GM12878 (cell line): ENCODE measurements at regions not wholly inside any gene's neighbourhood (a gene's known extent, or its start where the extent isn't known, plus 50 kb on each side); places are given as distances from the start of the nearest gene placed in this dataset.

Experiments
- ATAC-seq: fragments of 200-7000 bp; cut with Tn5 transposase; 3 replicates; pipeline ENCODE4 v1.9.1; 2020; ENCODE audit warnings: mild to moderate bottlenecking, moderate library complexity
- BruUV-seq: library from RNA; stranded (reverse); fragments of 400-500 nt; replicated peaks from 2 replicates; lab custom pipeline; 2021; lab: Mats Ljungman, UMichigan
- CTCF ChIA-PET: fragments of 300-600 bp; sonication (Branson Sonifier 250); formaldehyde crosslinking; extraction: SDS; loops from one replicate; lab custom pipeline; 2021; ENCODE audit warnings: inconsistent platforms; lab: Yijun Ruan, JAX
- POLR2A ChIA-PET: fragments of 350-600 bp; formaldehyde crosslinking; extraction: SDS; loops from one replicate; lab custom pipeline; 2021; ENCODE audit warnings: inconsistent platforms; lab: Charles Lee
- RAD21 ChIA-PET: fragments of 300-600 bp; sonication (Branson Sonifier 250); formaldehyde crosslinking; loops from one replicate; lab custom pipeline; 2023; ENCODE audit warnings: antibody characterized with exemption; ENCODE audit not compliant: unreplicated experiment; lab: Charles Lee
- SMC1A ChIA-PET: fragments of 300-600 bp; sonication (Branson Sonifier 250); formaldehyde crosslinking; loops from one replicate; lab custom pipeline; 2023; ENCODE audit not compliant: unreplicated experiment, uncharacterized antibody; lab: Charles Lee
- DNase-seq: peaks from one replicate; pipeline ENCODE4 v3.0.0-alpha.2; 2011; ENCODE audit warnings: low read depth, low spot score
- FAIRE-seq: peaks from 3 replicates; lab custom pipeline; 2011; peaks lifted over from hg19 to GRCh38; lab: Jason Lieb, UNC
- H2AFZ ChIP-seq: 2 replicates; pipeline ENCODE4 v1.6.0; 2011; ENCODE audit warnings: low read depth, low read length, control low read depth; ENCODE audit not compliant: control insufficient read depth
- H3K27ac ChIP-seq: 2 replicates; pipeline ENCODE4 v1.5.1; 2011; ENCODE audit warnings: control low read depth; ENCODE audit not compliant: control insufficient read depth, insufficient read depth
- H3K27me3 ChIP-seq, 2 experiments: replicated peaks in 1 of 2; 2 replicates each; pipeline versions ENCODE4 v1.6.0 to v1.6.1; 2011; ENCODE audit warnings: low read length in 1 of 2; ENCODE audit not compliant: control insufficient read depth in 2 of 2, insufficient read depth in 2 of 2
- H3K36me3 ChIP-seq, 2 experiments: 2 replicates each; pipeline ENCODE4 v1.5.1; 2011; ENCODE audit warnings: low read length in 1 of 2; ENCODE audit not compliant: control insufficient read depth in 2 of 2, insufficient read depth in 2 of 2
- H3K4me1 ChIP-seq: 2 replicates; pipeline ENCODE4 v1.6.1; 2011; ENCODE audit warnings: mild to moderate bottlenecking, low read length, moderate library complexity, mixed read lengths; ENCODE audit not compliant: control insufficient read depth, insufficient read depth
- H3K4me2 ChIP-seq: 2 replicates; pipeline ENCODE4 v1.6.0; 2011; ENCODE audit warnings: control low read depth; ENCODE audit not compliant: control insufficient read depth, insufficient read depth
- H3K4me3 ChIP-seq: fragments of 200-600 bp; sonication (generic); 2 replicates; pipeline ENCODE4 v1.5.1; 2016
- H3K79me2 ChIP-seq: 2 replicates; pipeline ENCODE4 v1.6.0; 2011; ENCODE audit warnings: low read length; ENCODE audit not compliant: control insufficient read depth, insufficient read depth
- H3K9ac ChIP-seq: 2 replicates; pipeline ENCODE4 v1.8.0; 2011; ENCODE audit warnings: low read length, control low read depth, mixed read lengths; ENCODE audit not compliant: control insufficient read depth, insufficient read depth
- H3K9me3 ChIP-seq: replicated peaks from 3 replicates; pipeline ENCODE4 v1.5.1; 2011; ENCODE audit warnings: mild to moderate bottlenecking, low read length; ENCODE audit not compliant: control insufficient read depth, insufficient read depth
- H4K20me1 ChIP-seq: 2 replicates; pipeline ENCODE4 v1.6.0; 2011; ENCODE audit not compliant: control insufficient read depth, insufficient read depth
- BCL11A ChIP-seq: IDR thresholded peaks from 2 replicates; pipeline ENCODE4 v1.6.1; 2011; ENCODE audit warnings: low read depth, low read length
- GATAD2B ChIP-seq: fragments of 450-650 bp; conservative IDR thresholded peaks from 2 replicates; pipeline ENCODE4 v1.6.1; 2017; ENCODE audit warnings: low read depth, mild to moderate bottlenecking, moderate library complexity
- KAT2A ChIP-seq: conservative IDR thresholded peaks from 2 replicates; pipeline ENCODE4 v1.6.1; 2011; ENCODE audit warnings: low read depth, low read length; ENCODE audit not compliant: control insufficient read depth
- MTA3 ChIP-seq: IDR thresholded peaks from 2 replicates; pipeline ENCODE4 v1.6.1; 2012; ENCODE audit warnings: low read length, inconsistent platforms, borderline replicate concordance
- RFX5 ChIP-seq: IDR thresholded peaks from 2 replicates; pipeline ENCODE4 v1.6.1; 2011; ENCODE audit warnings: low read depth, low read length, improper control_type of control experiment
- SMAD5 ChIP-seq: IDR thresholded peaks from 2 replicates; pipeline ENCODE4 v1.6.1; 2016; ENCODE audit warnings: antibody characterized with exemption, low read depth
- SMARCA5 ChIP-seq: fragments of 450-650 bp; IDR thresholded peaks from 2 replicates; pipeline ENCODE4 v1.6.1; 2017; ENCODE audit warnings: mild to moderate bottlenecking
- SPI1 ChIP-seq: IDR thresholded peaks from 2 replicates; pipeline ENCODE4 v1.6.1; 2011; ENCODE audit warnings: low read depth, mild to moderate bottlenecking, low read length, moderate library complexity, borderline replicate concordance; ENCODE audit not compliant: insufficient read depth
- SREBF1 ChIP-seq: IDR thresholded peaks from 2 replicates; pipeline ENCODE4 v1.6.1; 2012; ENCODE audit warnings: mild to moderate bottlenecking, low read length
- ZNF207 ChIP-seq: fragments of 450-650 bp; IDR thresholded peaks from 2 replicates; pipeline ENCODE4 v1.6.1; 2014; ENCODE audit warnings: antibody characterized with exemption, mild to moderate bottlenecking, borderline replicate concordance
- ZNF622 ChIP-seq: fragments of 450-650 bp; IDR thresholded peaks from 2 replicates; pipeline ENCODE4 v1.6.1; 2017; ENCODE audit warnings: mild to moderate bottlenecking, inconsistent platforms
- ZZZ3 ChIP-seq: IDR thresholded peaks from 2 replicates; pipeline ENCODE4 v1.6.1; 2011; ENCODE audit warnings: low read depth; ENCODE audit not compliant: control insufficient read depth, insufficient read length
- WGBS: methylation state at CpG from one replicate; pipeline ENCODE4 v1.1.6; 2016; ENCODE audit warnings: low lambda C conversion rate; ENCODE audit not compliant: insufficient replicate concordance, insufficient coverage; ENCODE audit errors: missing lambda C conversion rate; 5-methylcytosine and 5-hydroxymethylcytosine counted together
- in situ Hi-C: fragments of 300-500 bp; cut with MboI; formaldehyde crosslinking; loops from 9 replicates; pipeline ENCODE4 v1.14.3; 2018; ENCODE audit warnings: mixed read lengths
- intact Hi-C: fragments of 100-400 bp; cut with micrococcal nuclease; formaldehyde crosslinking; loops from one replicate; pipeline ENCODE4 v1.14.2; 2022; ENCODE audit not compliant: unreplicated experiment
- TF ChIP-seq, protein P1 (sequence below): fragments of 450-650 bp; IDR thresholded peaks from 2 replicates; pipeline ENCODE4 v1.6.1; 2016; ENCODE audit warnings: mild to moderate bottlenecking
- TF ChIP-seq, protein P2 (sequence below): IDR thresholded peaks from 2 replicates; pipeline ENCODE4 v1.6.1; 2011; ENCODE audit warnings: borderline replicate concordance, low read depth, mild to moderate bottlenecking, moderate library complexity, mixed read lengths, low read length; ENCODE audit not compliant: insufficient read depth; ENCODE audit errors: extremely low read length
- TF ChIP-seq, protein P3 (sequence below): fragments of 450-650 bp; IDR thresholded peaks from 2 replicates; pipeline ENCODE4 v1.6.1; 2016; ENCODE audit warnings: mild to moderate bottlenecking

GRCh38 chr2:5905661-5906060, 213.5 kb downstream of the SOX11 start:
- Histone ChIP-seq H3K4me2 (no peak overlapping the region), H3K27ac (no peak overlapping the region), H4K20me1 (no peaks in the 10 kb centered on the region), H3K27me3 (no peaks in the 10 kb centered on the region), H3K36me3 (no peaks in the 10 kb centered on the region), H3K4me3 (no peak overlapping the region), H3K79me2 (no peaks in the 10 kb centered on the region), H2AFZ (no peak overlapping the region)
- FAIRE-seq = no peak
- ChIA-PET SMC1A (no interaction called here), POLR2A (no interaction called here), RAD21 (no interaction called here), CTCF (no interaction called here)
- intact Hi-C loops (no loop called here), in situ Hi-C loops (no loop called here)
- BruUV-seq = no TSS peak
- TF ChIP-seq SPI1 = no peak
- no peak for TF ChIP-seq ZNF207
- TF ChIP-seq GATAD2B = no peak
- TF ChIP-seq BCL11A = no peak
- no peak for TF ChIP-seq ZNF622
- no peak for TF ChIP-seq KAT2A
- no peak for TF ChIP-seq RFX5
- TF ChIP-seq, protein P1, sequence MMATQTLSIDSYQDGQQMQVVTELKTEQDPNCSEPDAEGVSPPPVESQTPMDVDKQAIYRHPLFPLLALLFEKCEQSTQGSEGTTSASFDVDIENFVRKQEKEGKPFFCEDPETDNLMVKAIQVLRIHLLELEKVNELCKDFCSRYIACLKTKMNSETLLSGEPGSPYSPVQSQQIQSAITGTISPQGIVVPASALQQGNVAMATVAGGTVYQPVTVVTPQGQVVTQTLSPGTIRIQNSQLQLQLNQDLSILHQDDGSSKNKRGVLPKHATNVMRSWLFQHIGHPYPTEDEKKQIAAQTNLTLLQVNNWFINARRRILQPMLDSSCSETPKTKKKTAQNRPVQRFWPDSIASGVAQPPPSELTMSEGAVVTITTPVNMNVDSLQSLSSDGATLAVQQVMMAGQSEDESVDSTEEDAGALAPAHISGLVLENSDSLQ = no peak
- TF ChIP-seq SMARCA5 = no peak
- TF ChIP-seq SREBF1 = no peak
- no peak for TF ChIP-seq SMAD5
- TF ChIP-seq MTA3 = no peak
- no peak for TF ChIP-seq ZZZ3
- TF ChIP-seq, protein P2, sequence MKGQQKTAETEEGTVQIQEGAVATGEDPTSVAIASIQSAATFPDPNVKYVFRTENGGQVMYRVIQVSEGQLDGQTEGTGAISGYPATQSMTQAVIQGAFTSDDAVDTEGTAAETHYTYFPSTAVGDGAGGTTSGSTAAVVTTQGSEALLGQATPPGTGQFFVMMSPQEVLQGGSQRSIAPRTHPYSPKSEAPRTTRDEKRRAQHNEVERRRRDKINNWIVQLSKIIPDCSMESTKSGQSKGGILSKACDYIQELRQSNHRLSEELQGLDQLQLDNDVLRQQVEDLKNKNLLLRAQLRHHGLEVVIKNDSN = no peak
- TF ChIP-seq, protein P3, sequence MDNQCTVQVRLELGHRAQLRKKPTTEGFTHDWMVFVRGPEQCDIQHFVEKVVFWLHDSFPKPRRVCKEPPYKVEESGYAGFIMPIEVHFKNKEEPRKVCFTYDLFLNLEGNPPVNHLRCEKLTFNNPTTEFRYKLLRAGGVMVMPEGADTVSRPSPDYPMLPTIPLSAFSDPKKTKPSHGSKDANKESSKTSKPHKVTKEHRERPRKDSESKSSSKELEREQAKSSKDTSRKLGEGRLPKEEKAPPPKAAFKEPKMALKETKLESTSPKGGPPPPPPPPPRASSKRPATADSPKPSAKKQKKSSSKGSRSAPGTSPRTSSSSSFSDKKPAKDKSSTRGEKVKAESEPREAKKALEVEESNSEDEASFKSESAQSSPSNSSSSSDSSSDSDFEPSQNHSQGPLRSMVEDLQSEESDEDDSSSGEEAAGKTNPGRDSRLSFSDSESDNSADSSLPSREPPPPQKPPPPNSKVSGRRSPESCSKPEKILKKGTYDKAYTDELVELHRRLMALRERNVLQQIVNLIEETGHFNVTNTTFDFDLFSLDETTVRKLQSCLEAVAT = no peak
- TF ChIP-seq, all 136 proteins: peak for 0
- Histone ChIP-seq H3K4me1 (no peaks in the 10 kb centered on the region), H3K9me3 (no peaks in the 10 kb centered on the region), H3K9ac (no peak overlapping the region)
- no peak for DNase-seq
- WGBS = 0% methylated on average over 2 of the region's 2 CpGs
- ATAC-seq = no peak
